ENCODE measurements at regions not wholly inside any gene's neighbourhood (a gene's known extent, or its start where the extent isn't known, plus 50 kb on each side); places are given as distances from the start of the nearest gene placed in this dataset.

DNA sequence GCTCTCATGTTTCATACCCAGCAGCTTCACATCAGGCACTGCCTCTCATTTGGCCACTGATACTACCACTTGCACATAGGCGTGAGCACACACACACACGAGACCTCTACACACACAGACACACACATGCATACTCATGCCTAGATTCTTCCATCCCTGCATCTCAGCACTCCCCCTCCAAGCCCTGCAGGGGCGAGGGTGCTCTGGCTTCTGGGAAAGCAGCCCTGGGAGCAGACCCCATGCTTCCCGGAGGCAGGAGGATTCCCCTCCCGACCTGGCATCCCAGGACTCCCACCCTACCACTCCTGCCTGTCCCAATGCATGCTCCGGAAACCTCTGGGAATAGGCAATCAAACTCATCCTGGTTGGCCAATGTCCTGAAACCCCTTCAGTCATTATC lies 89.1 kb upstream of the SMNDC1 start:
- TF ChIP-seq POLR2A (IDR thresholded peaks at IDR 0.05) (no peak), POLR2AphosphoS5 (IDR thresholded peaks at IDR 0.05) (no peak)
- TF ChIP-seq, protein P1, sequence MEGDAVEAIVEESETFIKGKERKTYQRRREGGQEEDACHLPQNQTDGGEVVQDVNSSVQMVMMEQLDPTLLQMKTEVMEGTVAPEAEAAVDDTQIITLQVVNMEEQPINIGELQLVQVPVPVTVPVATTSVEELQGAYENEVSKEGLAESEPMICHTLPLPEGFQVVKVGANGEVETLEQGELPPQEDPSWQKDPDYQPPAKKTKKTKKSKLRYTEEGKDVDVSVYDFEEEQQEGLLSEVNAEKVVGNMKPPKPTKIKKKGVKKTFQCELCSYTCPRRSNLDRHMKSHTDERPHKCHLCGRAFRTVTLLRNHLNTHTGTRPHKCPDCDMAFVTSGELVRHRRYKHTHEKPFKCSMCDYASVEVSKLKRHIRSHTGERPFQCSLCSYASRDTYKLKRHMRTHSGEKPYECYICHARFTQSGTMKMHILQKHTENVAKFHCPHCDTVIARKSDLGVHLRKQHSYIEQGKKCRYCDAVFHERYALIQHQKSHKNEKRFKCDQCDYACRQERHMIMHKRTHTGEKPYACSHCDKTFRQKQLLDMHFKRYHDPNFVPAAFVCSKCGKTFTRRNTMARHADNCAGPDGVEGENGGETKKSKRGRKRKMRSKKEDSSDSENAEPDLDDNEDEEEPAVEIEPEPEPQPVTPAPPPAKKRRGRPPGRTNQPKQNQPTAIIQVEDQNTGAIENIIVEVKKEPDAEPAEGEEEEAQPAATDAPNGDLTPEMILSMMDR (IDR thresholded peaks at IDR 0.05) = no peak
